Natural killer cell treated with Interleukin-12 subunit alpha and Interleukin-12 subunit beta and Interleukin-15 and Interleukin-18, amount 100 ng/mL, for 72 hours (primary cell): ENCODE measurements at regions not wholly inside any gene's neighbourhood (a gene's known extent, or its start where the extent isn't known, plus 50 kb on each side); places are given as distances from the start of the nearest gene placed in this dataset.
"Not testable (repeated sequence)": the region's sequence is repeated elsewhere in the genome, so short reads cannot be mapped to it uniquely, and the experiment has no call there.

Source experiments
- ATAC-seq, 2 donors: fragments of 150-1000 bp; cut with Tn5 transposase in 1 of 2; sonication (Bioruptor Pico), chemical (Tn5 transposase) in 1 of 2; 2 replicates each; pipeline ENCODE4 v1.10.0; 2021
- DNase-seq: peaks from one replicate; pipeline ENCODE4 v3.0.0; 2022; ENCODE audit warnings: low spot score
- H3K27ac Mint-ChIP-seq, 2 donors: 1 replicate in 1 of 2; 2 replicates in 1 of 2; pipeline ENCODE4 v1.8.0; 2022; ENCODE audit warnings: mixed read lengths in 2 of 2, mild to moderate bottlenecking in 1 of 2, moderate library complexity in 1 of 2
- H3K27me3 Mint-ChIP-seq, 2 donors: 1 replicate in 1 of 2; 2 replicates in 1 of 2; pipeline ENCODE4 v1.8.0; 2022; ENCODE audit warnings: mixed read lengths in 2 of 2
- H3K36me3 Mint-ChIP-seq: one replicate; pipeline ENCODE4 v1.8.0; 2022; ENCODE audit warnings: mixed read lengths
- H3K4me1 Mint-ChIP-seq, 2 donors: 1 replicate in 1 of 2; 2 replicates in 1 of 2; pipeline ENCODE4 v1.8.0; 2022; ENCODE audit warnings: low read depth in 2 of 2, mixed read lengths in 2 of 2, mild to moderate bottlenecking in 1 of 2
- H3K4me3 Mint-ChIP-seq: one replicate; pipeline ENCODE4 v1.8.0; 2022; ENCODE audit warnings: mixed read lengths
- H3K9me3 Mint-ChIP-seq: 2 replicates; pipeline ENCODE4 v1.8.0; 2022; ENCODE audit warnings: mixed read lengths

DNA sequence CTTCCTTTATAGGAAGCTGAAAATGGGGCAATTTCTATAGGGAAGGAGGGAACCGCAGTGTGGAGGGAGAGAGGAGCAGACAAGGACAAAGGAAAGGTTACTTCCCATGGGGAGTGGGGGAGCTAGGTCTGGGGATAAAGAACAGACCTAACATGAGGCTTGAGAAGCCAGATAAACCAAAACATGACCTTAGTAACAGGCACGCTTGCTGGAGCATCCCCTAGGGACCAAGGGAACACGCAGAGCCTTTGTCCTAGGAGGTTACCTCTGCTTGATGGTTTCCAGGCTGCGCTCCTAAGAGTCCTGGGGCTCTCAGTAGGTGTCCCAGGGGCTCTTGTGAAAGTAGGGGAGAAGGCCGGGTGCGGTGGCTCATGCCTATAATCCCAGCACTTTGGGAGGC lies 271.4 kb upstream of the NCAM1 start:
- no peaks in the 10 kb centered on the region for H3K36me3 Mint-ChIP-seq
- peaks cover 26 to 32% of the 10 kb centered on the region in 2 donors for H3K27me3 Mint-ChIP-seq
- DNase-seq, result no peak
- H3K27ac Mint-ChIP-seq, result no peak overlapping the region
- H3K4me1 Mint-ChIP-seq, result no peaks in the 10 kb centered on the region
- no peak for ATAC-seq
- H3K9me3 Mint-ChIP-seq, result no peaks in the 10 kb centered on the region
- H3K4me3 Mint-ChIP-seq, result no peak overlapping the region

DNA sequence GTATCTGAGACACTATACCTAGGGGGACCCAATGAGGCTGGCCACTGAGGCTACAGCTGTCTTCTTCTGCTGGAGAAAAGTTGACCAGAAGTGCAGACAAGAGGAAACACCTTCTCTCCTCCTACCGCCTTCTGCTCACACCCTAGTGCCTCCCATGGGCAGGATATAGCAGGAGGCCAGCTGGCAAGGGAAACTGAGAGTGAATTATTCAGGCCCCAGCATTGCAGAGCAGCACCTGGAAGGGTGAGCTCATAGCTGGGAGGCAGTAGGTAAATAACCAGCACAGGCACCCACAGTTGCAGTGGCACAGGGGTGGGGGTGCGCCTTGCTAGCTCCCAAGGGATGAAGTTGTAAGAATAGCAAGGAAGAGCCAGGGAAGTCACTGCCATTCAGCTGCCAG lies 267.4 kb upstream of the NCAM1 start:
- Mint-ChIP-seq H3K4me3 (no peak overlapping the region), H3K27me3 (peaks cover 19 to 38% of the 10 kb centered on the region in 2 donors), H3K4me1 (no peaks in the 10 kb centered on the region), H3K36me3 (no peaks in the 10 kb centered on the region), H3K27ac (no peak overlapping the region), H3K9me3 (no peaks in the 10 kb centered on the region)
- no peak for DNase-seq
- peak in 1 of 2 donors; percentile 7 for ATAC-seq

- peaks cover 20 to 41% of the 10 kb centered on the region in 2 donors for H3K27me3 Mint-ChIP-seq
- no peak for ATAC-seq
- no peak overlapping the region for H3K27ac Mint-ChIP-seq
- H3K36me3 Mint-ChIP-seq, result no peaks in the 10 kb centered on the region
- H3K9me3 Mint-ChIP-seq, result no peaks in the 10 kb centered on the region
- H3K4me1 Mint-ChIP-seq, result no peaks in the 10 kb centered on the region
- DNase-seq, result no peak
- no peak overlapping the region for H3K4me3 Mint-ChIP-seq
Measured at GRCh38 chr11:112694245-112694644, 267.0 kb upstream of the NCAM1 start.

- DNase-seq (no peak), ATAC-seq (no peak)
- no peak overlapping the region for H3K27ac Mint-ChIP-seq
- H3K4me3 Mint-ChIP-seq, result no peak overlapping the region
- no peaks in the 10 kb centered on the region for H3K36me3 Mint-ChIP-seq
- peaks cover 21 to 41% of the 10 kb centered on the region in 2 donors for H3K27me3 Mint-ChIP-seq
- no peaks in the 10 kb centered on the region for H3K9me3 Mint-ChIP-seq
- H3K4me1 Mint-ChIP-seq, result no peaks in the 10 kb centered on the region
Measured at GRCh38 chr11:112694813-112695212, 266.4 kb upstream of the NCAM1 start.

DNA sequence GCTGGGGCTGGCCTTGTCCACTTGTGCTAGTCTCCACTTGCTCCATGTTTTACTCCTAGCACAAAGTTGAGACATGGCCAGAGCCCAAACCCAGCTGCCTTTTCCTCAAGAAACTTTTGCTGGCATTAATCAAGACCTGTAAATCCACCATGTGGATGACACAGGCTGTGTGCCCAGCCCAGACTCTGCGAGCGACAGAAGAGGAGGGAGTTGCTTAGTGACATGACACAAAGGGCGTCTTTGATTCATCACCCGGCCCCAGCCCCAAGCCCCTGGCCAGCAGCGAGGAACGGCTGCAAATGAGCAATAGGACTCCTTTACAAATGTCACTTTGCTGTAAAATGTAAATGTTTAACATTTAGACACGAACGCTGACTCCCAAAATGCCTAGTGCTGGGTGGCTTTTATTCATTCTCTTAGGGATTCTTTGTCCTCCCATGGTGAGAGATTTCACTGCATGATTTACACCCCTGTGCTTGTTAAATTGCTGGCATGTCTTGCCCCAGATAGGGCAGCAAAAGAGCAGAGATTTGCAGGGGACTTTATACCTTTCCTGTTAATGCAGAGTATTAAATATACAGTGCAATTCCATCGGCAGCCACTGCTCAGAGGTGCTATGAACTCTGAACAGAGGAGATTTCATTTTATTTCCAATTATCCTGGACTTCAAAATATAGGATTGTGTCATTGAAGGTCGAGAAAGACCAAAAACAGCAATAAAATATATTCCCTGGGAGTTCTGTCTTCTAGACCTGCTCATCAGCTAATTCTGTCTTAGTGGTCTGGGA lies 263.6 kb upstream of the NCAM1 start:
- H3K27me3 Mint-ChIP-seq, result peaks cover 26 to 56% of the 10 kb centered on the region in 2 donors
- ATAC-seq, result no peak
- H3K27ac Mint-ChIP-seq, result no peak overlapping the region
- no peaks in the 10 kb centered on the region for H3K4me1 Mint-ChIP-seq
- no peak for DNase-seq
- H3K36me3 Mint-ChIP-seq, result no peaks in the 10 kb centered on the region
- no peaks in the 10 kb centered on the region for H3K9me3 Mint-ChIP-seq
- H3K4me3 Mint-ChIP-seq, result no peak overlapping the region

GRCh38 chr11:112705148-112705547 lies 256.1 kb upstream of the NCAM1 start:
- no peaks in the 10 kb centered on the region for H3K4me1 Mint-ChIP-seq
- H3K36me3 Mint-ChIP-seq, result no peaks in the 10 kb centered on the region
- ATAC-seq (no peak), DNase-seq (no peak)
- no peak overlapping the region for H3K4me3 Mint-ChIP-seq
- no peak overlapping the region for H3K27ac Mint-ChIP-seq
- no peaks in the 10 kb centered on the region for H3K9me3 Mint-ChIP-seq
- peaks cover 29 to 75% of the 10 kb centered on the region in 2 donors for H3K27me3 Mint-ChIP-seq

DNA sequence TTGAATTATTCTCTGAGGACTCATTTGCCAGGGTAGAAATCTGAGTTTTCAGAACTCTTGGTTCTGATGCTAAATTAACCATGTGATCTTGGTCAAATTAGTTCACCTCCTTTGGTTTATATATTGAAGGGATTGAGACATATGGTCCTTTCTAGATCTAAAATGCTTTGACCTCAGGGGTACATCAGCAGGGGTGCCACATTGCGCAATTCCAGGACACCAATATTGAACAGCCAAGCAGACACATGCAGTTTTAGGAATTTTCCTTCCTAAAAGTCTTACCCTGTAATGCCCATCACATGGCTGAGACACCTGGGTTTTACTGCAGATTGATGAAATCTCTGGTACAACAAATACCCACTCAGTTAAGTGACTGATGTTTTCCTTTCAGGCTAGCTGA lies 254.4 kb upstream of the NCAM1 start:
- Mint-ChIP-seq H3K4me1 (no peaks in the 10 kb centered on the region), H3K36me3 (no peaks in the 10 kb centered on the region), H3K4me3 (no peak overlapping the region), H3K9me3 (no peaks in the 10 kb centered on the region), H3K27ac (no peak overlapping the region), H3K27me3 (peaks cover 26 to 72% of the 10 kb centered on the region in 2 donors)
- no peak for DNase-seq
- ATAC-seq, result no peak

GRCh38 chr11:112714340-112714739 lies 246.9 kb upstream of the NCAM1 start:
- DNase-seq, H3K27ac Mint-ChIP-seq, H3K4me3 Mint-ChIP-seq, H3K36me3 Mint-ChIP-seq, H3K9me3 Mint-ChIP-seq, ATAC-seq, H3K4me1 Mint-ChIP-seq: not testable (repeated sequence)
- peaks cover 36 to 64% of the 10 kb centered on the region in 2 donors for H3K27me3 Mint-ChIP-seq

GRCh38 chr11:112715056-112715455 lies 246.2 kb upstream of the NCAM1 start:
- no peak for DNase-seq
- no peak overlapping the region for H3K4me3 Mint-ChIP-seq
- no peaks in the 10 kb centered on the region for H3K9me3 Mint-ChIP-seq
- no peak overlapping the region for H3K27ac Mint-ChIP-seq
- no peak for ATAC-seq
- no peaks in the 10 kb centered on the region for H3K4me1 Mint-ChIP-seq
- H3K36me3 Mint-ChIP-seq, result no peaks in the 10 kb centered on the region
- peaks cover 33 to 57% of the 10 kb centered on the region in 2 donors for H3K27me3 Mint-ChIP-seq

- Mint-ChIP-seq H3K4me1 (no peaks in the 10 kb centered on the region), H3K36me3 (no peaks in the 10 kb centered on the region), H3K4me3 (no peak overlapping the region), H3K27ac (no peak overlapping the region), H3K27me3 (peaks cover 40 to 59% of the 10 kb centered on the region in 2 donors), H3K9me3 (no peaks in the 10 kb centered on the region)
- no peak for DNase-seq
- no peak for ATAC-seq
Measured at GRCh38 chr11:112718483-112718882, 242.7 kb upstream of the NCAM1 start.

DNA sequence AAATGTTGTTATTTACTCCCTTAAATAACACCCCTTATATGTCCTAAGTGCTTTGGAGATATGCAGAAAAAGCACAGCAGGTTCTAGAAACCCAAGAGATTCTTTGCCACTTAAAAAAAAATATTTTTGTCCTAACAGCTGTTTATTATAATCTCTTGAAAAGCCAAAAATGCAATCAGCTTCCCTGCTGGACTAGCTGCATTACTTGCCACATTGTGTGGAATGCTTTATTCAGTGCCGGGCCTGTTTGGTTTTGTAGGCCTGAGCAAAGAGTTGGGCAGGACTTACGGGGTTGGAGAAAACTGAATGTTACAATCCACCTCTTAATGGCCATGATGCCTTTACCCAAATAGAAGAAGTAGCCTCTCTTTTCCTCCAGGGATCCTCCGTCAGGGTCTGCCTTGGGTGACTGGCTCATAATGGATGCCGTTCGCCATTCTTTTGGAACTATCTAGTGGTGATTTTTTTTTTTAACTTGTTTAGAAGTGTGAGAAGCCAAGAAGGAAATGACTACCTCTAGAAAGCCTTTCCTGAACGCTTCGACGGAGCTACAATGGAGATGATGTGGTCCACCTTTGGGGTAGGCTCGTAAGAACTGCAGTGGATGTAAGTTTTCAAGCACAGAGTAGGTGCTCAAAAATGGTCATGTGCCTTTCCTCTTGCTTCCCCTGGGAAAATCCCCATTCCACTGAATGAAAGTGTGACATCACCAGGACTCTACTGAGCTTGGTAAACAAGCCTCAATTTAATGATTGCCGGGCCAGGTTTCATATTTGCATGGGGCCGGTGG lies 241.3 kb upstream of the NCAM1 start:
- H3K36me3 Mint-ChIP-seq, result no peaks in the 10 kb centered on the region
- no peak for ATAC-seq
- DNase-seq, result no peak
- no peaks in the 10 kb centered on the region for H3K9me3 Mint-ChIP-seq
- H3K27ac Mint-ChIP-seq, result no peak overlapping the region
- H3K4me3 Mint-ChIP-seq, result no peak overlapping the region
- H3K4me1 Mint-ChIP-seq, result no peaks in the 10 kb centered on the region
- H3K27me3 Mint-ChIP-seq, result peaks cover 38 to 48% of the 10 kb centered on the region in 2 donors

DNA sequence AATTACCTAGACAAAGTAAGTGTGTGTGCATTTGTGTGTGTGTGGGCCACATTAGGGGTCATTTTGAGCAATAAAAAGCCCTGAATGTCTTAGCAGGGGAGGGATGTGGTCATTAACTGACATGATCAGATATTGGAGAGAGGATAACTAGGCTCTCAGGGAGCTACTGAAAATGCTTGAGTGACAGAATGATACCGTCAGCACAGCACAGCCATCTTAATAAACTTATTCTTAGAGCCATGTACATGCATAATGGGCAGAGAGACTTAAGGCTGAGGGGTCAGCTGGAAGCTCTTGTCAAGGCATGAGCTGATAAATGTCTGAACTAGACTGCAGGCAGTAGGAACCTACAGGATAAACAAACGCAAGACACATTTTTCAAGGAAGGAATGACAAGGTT lies 239.1 kb upstream of the NCAM1 start:
- Mint-ChIP-seq H3K4me1 (no peaks in the 10 kb centered on the region), H3K4me3 (no peak overlapping the region), H3K27ac (no peak overlapping the region), H3K36me3 (no peaks in the 10 kb centered on the region), H3K27me3 (peaks cover 39 to 40% of the 10 kb centered on the region in 2 donors), H3K9me3 (no peaks in the 10 kb centered on the region)
- ATAC-seq, result no peak
- no peak for DNase-seq

GRCh38 chr11:112722876-112723275 lies 238.3 kb upstream of the NCAM1 start:
- no peak for DNase-seq
- H3K36me3 Mint-ChIP-seq, result no peaks in the 10 kb centered on the region
- H3K4me3 Mint-ChIP-seq, result no peak overlapping the region
- H3K9me3 Mint-ChIP-seq, result no peaks in the 10 kb centered on the region
- ATAC-seq, result no peak
- H3K27ac Mint-ChIP-seq, result no peak overlapping the region
- H3K4me1 Mint-ChIP-seq, result no peaks in the 10 kb centered on the region
- peaks cover 35 to 39% of the 10 kb centered on the region in 2 donors for H3K27me3 Mint-ChIP-seq
